HepG2 (cell line): ENCODE measurements at regions not wholly inside any gene's neighbourhood (a gene's known extent, or its start where the extent isn't known, plus 50 kb on each side); places are given as distances from the start of the nearest gene placed in this dataset.

Experiments
- BCL3 ChIP-seq: sonication (generic); formaldehyde crosslinking; IDR thresholded peaks from 2 replicates; pipeline ENCODE4 v1.5.1; 2020; ENCODE audit warnings: mild to moderate bottlenecking, missing genetic modification reagents, moderate library complexity
- CTCF ChIP-seq: sonication (generic); formaldehyde crosslinking; IDR thresholded peaks from 2 replicates; pipeline ENCODE4 v1.5.0; 2020; ENCODE audit warnings: mild to moderate bottlenecking, missing genetic modification reagents, moderate library complexity
- FOXM1 ChIP-seq: sonication (generic); formaldehyde crosslinking; IDR thresholded peaks from 2 replicates; pipeline ENCODE4 v1.5.0; 2020; ENCODE audit warnings: missing genetic modification reagents
- GLI4 ChIP-seq: sonication (generic); formaldehyde crosslinking; IDR thresholded peaks from 2 replicates; pipeline ENCODE4 v1.5.1; 2020; ENCODE audit warnings: missing genetic modification reagents, mild to moderate bottlenecking, moderate library complexity, borderline replicate concordance
- HINFP ChIP-seq: sonication (generic); formaldehyde crosslinking; IDR thresholded peaks from 2 replicates; pipeline ENCODE4 v1.4.0; 2020; ENCODE audit warnings: low read depth, mild to moderate bottlenecking, missing genetic modification reagents
- KDM2A ChIP-seq: sonication (generic); formaldehyde crosslinking; IDR thresholded peaks from 2 replicates; pipeline ENCODE4 v1.4.0; 2020; ENCODE audit warnings: low read depth, missing genetic modification reagents, borderline replicate concordance
- MAFK ChIP-seq, 2 experiments: IDR thresholded peaks in 1 of 2; conservative IDR thresholded peaks in 1 of 2; 2 replicates each; pipeline ENCODE4 v1.6.1; 2011; ENCODE audit warnings: improper control_type of control experiment in 2 of 2, low read length in 2 of 2
- MYPOP ChIP-seq: sonication (generic); formaldehyde crosslinking; IDR thresholded peaks from 2 replicates; pipeline ENCODE4 v1.8.1; 2023; ENCODE audit warnings: mild to moderate bottlenecking, moderate library complexity, missing genetic modification reagents
- POLR2A ChIP-seq, 2 experiments: IDR thresholded peaks; 2 replicates each; pipeline ENCODE4 v1.6.1; 2011; ENCODE audit warnings: low read depth in 2 of 2, low read length in 2 of 2, mild to moderate bottlenecking in 1 of 2, moderate library complexity in 1 of 2; ENCODE audit not compliant: insufficient read depth in 1 of 2
- POLR2AphosphoS5 ChIP-seq: IDR thresholded peaks from 2 replicates; pipeline ENCODE4 v1.6.1; 2012; ENCODE audit warnings: low read depth, low read length
- SP1 ChIP-seq, 2 experiments: fragments of 450-650 bp in 1 of 2; sonication (generic) in 1 of 2; formaldehyde crosslinking in 1 of 2; IDR thresholded peaks; 2 replicates each; pipeline versions ENCODE4 v1.4.0 to v1.6.1; 2016 to 2020; ENCODE audit warnings: missing genetic modification reagents in 1 of 2
- ZNF180 ChIP-seq: sonication (generic); formaldehyde crosslinking; IDR thresholded peaks from 2 replicates; pipeline ENCODE4 v1.4.0; 2020; ENCODE audit warnings: low read depth, missing genetic modification reagents, borderline replicate concordance
- ZNF230 ChIP-seq: sonication (generic); formaldehyde crosslinking; IDR thresholded peaks from 2 replicates; pipeline ENCODE4 v1.4.0; 2020; ENCODE audit warnings: mild to moderate bottlenecking, missing genetic modification reagents
- ZNF251 ChIP-seq: sonication (generic); formaldehyde crosslinking; IDR thresholded peaks from 2 replicates; pipeline ENCODE4 v1.9.0; 2021; ENCODE audit warnings: mild to moderate bottlenecking, missing genetic modification reagents

GRCh38 chr4:129438456-129438981, 342.6 kb downstream of the C4orf33 start:
- TF ChIP-seq GLI4 (CRISPR knock-in tag) (no peak), POLR2AphosphoS5 (no peak), KDM2A (CRISPR knock-in tag) (no peak), POLR2A (IDR thresholded peaks at IDR 0.05; ENCODE audit: insufficient read depth in 1 of 2, low read depth in 2 of 2, low read length in 2 of 2) (no peak), SP1 (IDR thresholded peaks at IDR 0.05) (no peak), SP1 (CRISPR knock-in tag; IDR thresholded peaks at IDR 0.05) (no peak), FOXM1 (CRISPR knock-in tag) (no peak), CTCF (CRISPR knock-in tag) (no peak), HINFP (CRISPR knock-in tag) (no peak), ZNF230 (CRISPR knock-in tag) (no peak), MYPOP (no peak), ZNF251 (CRISPR knock-in tag) (no peak), MAFK (conservative IDR thresholded peaks at IDR 0.05 in 1 of 2, IDR thresholded peaks at IDR 0.05 in 1 of 2; ENCODE audit: low read length in 2 of 2) (no peak), ZNF180 (CRISPR knock-in tag) (no peak), BCL3 (CRISPR knock-in tag) (no peak)
